ENCODE measurements at regions not wholly inside any gene's neighbourhood (a gene's known extent, or its start where the extent isn't known, plus 50 kb on each side); places are given as distances from the start of the nearest gene placed in this dataset.

- ATAC-seq, result no peak
- 88 to 95% (median 92%) methylated on average over 3 of the region's 3 CpGs for WGBS, 3 donors
- no peak for TF ChIP-seq CTCF (IDR thresholded peaks at IDR 0.05)
- Histone ChIP-seq H3K27ac (no peak overlapping the region), H3K36me3 (ENCODE audit: insufficient read depth in 1 of 2, low read depth in 1 of 2) (no peaks in the 10 kb centered on the region), H3K27me3 (ENCODE audit: insufficient read depth in 3 of 3, low read length in 2 of 3) (no peaks in the 10 kb centered on the region), H3K4me1 (no peaks in the 10 kb centered on the region), H3K4me3 (no peak overlapping the region), H3K9me3 (no peaks in the 10 kb centered on the region)
- intact Hi-C loops (cut with DNase I), result no loop called here
- DNase-seq, result no peak
Observed at GRCh38 chr13:63948045-63948444, 2532.4 kb upstream of the PCDH20 start.

- intact Hi-C loops (cut with DNase I), result no loop called here
- ATAC-seq (no peak), DNase-seq (no peak)
- TF ChIP-seq CTCF (IDR thresholded peaks at IDR 0.05), result no peak
- no peak overlapping the region for H3K27ac ChIP-seq
- no peaks in the 10 kb centered on the region for H3K4me1 ChIP-seq
- H3K27me3 ChIP-seq (ENCODE audit: insufficient read depth in 3 of 3, low read length in 2 of 3), result no peaks in the 10 kb centered on the region
- no peaks in the 10 kb centered on the region for H3K36me3 ChIP-seq (ENCODE audit: insufficient read depth in 1 of 2, low read depth in 1 of 2)
- no peak overlapping the region for H3K4me3 ChIP-seq
- H3K9me3 ChIP-seq, result no peaks in the 10 kb centered on the region
Observed at GRCh38 chr13:63944911-63945310, 2529.3 kb upstream of the PCDH20 start.

GRCh38 chr13:63942372-63942771, 2526.7 kb upstream of the PCDH20 start:
- no peak for TF ChIP-seq CTCF (IDR thresholded peaks at IDR 0.05)
- H3K4me3 ChIP-seq, result no peak overlapping the region
- no peaks in the 10 kb centered on the region for H3K9me3 ChIP-seq
- H3K36me3 ChIP-seq (ENCODE audit: insufficient read depth in 1 of 2, low read depth in 1 of 2), result no peaks in the 10 kb centered on the region
- no peaks in the 10 kb centered on the region for H3K4me1 ChIP-seq
- intact Hi-C loops (cut with DNase I), result no loop called here
- no peak for DNase-seq
- H3K27me3 ChIP-seq (ENCODE audit: insufficient read depth in 3 of 3, low read length in 2 of 3), result no peaks in the 10 kb centered on the region
- no peak for ATAC-seq
- 61 to 75% (median 69%) methylated on average over 2 of the region's 2 CpGs for WGBS, 3 donors
- H3K27ac ChIP-seq, result no peak overlapping the region

GRCh38 chr13:63938851-63939250, 2523.2 kb upstream of the PCDH20 start:
- Histone ChIP-seq H3K36me3 (ENCODE audit: insufficient read depth in 1 of 2, low read depth in 1 of 2) (no peaks in the 10 kb centered on the region), H3K4me1 (no peaks in the 10 kb centered on the region), H3K27ac (no peak overlapping the region), H3K9me3 (no peaks in the 10 kb centered on the region), H3K4me3 (no peak overlapping the region), H3K27me3 (ENCODE audit: insufficient read depth in 3 of 3, low read length in 2 of 3) (no peaks in the 10 kb centered on the region)
- 89 to 93% (median 92%) methylated on average over 3 of the region's 3 CpGs for WGBS, 3 donors
- intact Hi-C loops (cut with DNase I), result no loop called here
- DNase-seq, result no peak
- no peak for TF ChIP-seq CTCF (IDR thresholded peaks at IDR 0.05)
- ATAC-seq, result no peak

GRCh38 chr13:63910511-63910910, 2494.9 kb upstream of the PCDH20 start:
- no peaks in the 10 kb centered on the region for H3K27me3 ChIP-seq (ENCODE audit: insufficient read depth in 3 of 3, low read length in 2 of 3)
- no peaks in the 10 kb centered on the region for H3K36me3 ChIP-seq (ENCODE audit: insufficient read depth in 1 of 2, low read depth in 1 of 2)
- WGBS, 3 donors, result 18 to 32% (median 21%) methylated on average over 10 of the region's 10 CpGs
- no peak for TF ChIP-seq CTCF (IDR thresholded peaks at IDR 0.05)
- H3K27ac ChIP-seq, result no peak overlapping the region
- ATAC-seq (no peak), DNase-seq (no peak)
- intact Hi-C loops (cut with DNase I), result no loop called here
- H3K4me1 ChIP-seq, result no peaks in the 10 kb centered on the region
- H3K4me3 ChIP-seq, result no peak overlapping the region
- no peaks in the 10 kb centered on the region for H3K9me3 ChIP-seq

Data from psoas muscle (tissue), 7 donors.